PC-3 (cell line): ENCODE measurements at regions not wholly inside any gene's neighbourhood (a gene's known extent, or its start where the extent isn't known, plus 50 kb on each side); places are given as distances from the start of the nearest gene placed in this dataset.

ENCODE experiments used
- ATAC-seq: fragments of 200-7000 bp; cut with Tn5 transposase; 2 replicates; pipeline ENCODE4 v1.9.1; 2020; ENCODE audit warnings: mild to moderate bottlenecking, moderate library complexity
- BruUV-seq: library from RNA; stranded (reverse); fragments of 400-500 nt; replicated peaks from 2 replicates; lab custom pipeline; 2021; lab: Mats Ljungman, UMichigan
- CTCF ChIA-PET: fragments of 300-600 bp; sonication (Branson Sonifier 250); formaldehyde crosslinking; loops from one replicate; lab custom pipeline; 2022; ENCODE audit warnings: antibody characterized with exemption; lab: Charles Lee
- POLR2A ChIA-PET: fragments of 300-600 bp; sonication (Branson Sonifier 250); formaldehyde crosslinking; loops from one replicate; lab custom pipeline; 2022; ENCODE audit warnings: antibody characterized with exemption; ENCODE audit not compliant: unreplicated experiment; lab: Charles Lee
- DNase-seq: peaks from one replicate; pipeline ENCODE4 v3.0.0-alpha.2; 2015
- H2AFZ ChIP-seq: fragments of 300-600 bp; sonication (generic); 2 replicates; pipeline ENCODE4 v1.6.0; 2016; ENCODE audit warnings: antibody characterized with exemption, low read length
- H3F3A ChIP-seq: fragments of 300-600 bp; sonication (generic); one replicate; pipeline ENCODE4 v1.6.0; 2017; ENCODE audit warnings: antibody characterized with exemption, low read length, control low read depth, mild to moderate bottlenecking; ENCODE audit not compliant: unreplicated experiment
- H3K27ac ChIP-seq: fragments of 300-600 bp; sonication (generic); 2 replicates; pipeline ENCODE4 v1.5.1; 2016; ENCODE audit warnings: mild to moderate bottlenecking, low read length
- H3K27me3 ChIP-seq: fragments of 300-600 bp; sonication (generic); 2 replicates; pipeline ENCODE4 v1.6.1; 2016; ENCODE audit warnings: low read length, mixed read lengths
- H3K36me3 ChIP-seq: fragments of 300-600 bp; sonication (generic); 2 replicates; pipeline ENCODE4 v1.6.1; 2016; ENCODE audit warnings: low read depth, mixed run types, low read length, mixed read lengths
- H3K4me1 ChIP-seq: fragments of 300-600 bp; sonication (generic); 2 replicates; pipeline ENCODE4 v1.5.1; 2016; ENCODE audit warnings: low read length; ENCODE audit not compliant: insufficient read depth
- H3K4me2 ChIP-seq: fragments of 300-600 bp; sonication (generic); 2 replicates; pipeline ENCODE4 v1.6.0; 2016; ENCODE audit warnings: low read length
- H3K4me3 ChIP-seq: fragments of 300-600 bp; sonication (generic); 2 replicates; pipeline ENCODE4 v1.5.1; 2016; ENCODE audit warnings: mild to moderate bottlenecking, low read length, mixed read lengths
- H3K79me2 ChIP-seq: fragments of 300-600 bp; sonication (generic); 2 replicates; pipeline ENCODE4 v1.6.1; 2017; ENCODE audit warnings: low read length, mixed read lengths
- H3K9ac ChIP-seq: fragments of 300-600 bp; sonication (generic); 2 replicates; pipeline ENCODE4 v1.6.0; 2016; ENCODE audit warnings: mild to moderate bottlenecking, low read length
- H3K9me2 ChIP-seq: fragments of 300-600 bp; sonication (generic); replicated peaks from 2 replicates; pipeline ENCODE4 v1.6.1; 2016; ENCODE audit warnings: mixed run types, low read length, mixed read lengths
- H3K9me3 ChIP-seq: fragments of 300-600 bp; sonication (generic); 2 replicates; pipeline ENCODE4 v1.6.1; 2016; ENCODE audit warnings: low read length, mixed read lengths
- H4K20me1 ChIP-seq: fragments of 300-600 bp; sonication (generic); 2 replicates; pipeline ENCODE4 v1.6.1; 2016; ENCODE audit warnings: low read length, mixed read lengths
- EZH2 ChIP-seq: fragments of 300-600 bp; sonication (generic); IDR thresholded peaks from one replicate; pipeline ENCODE4 v1.6.1; 2017; ENCODE audit warnings: antibody characterized with exemption, mild to moderate bottlenecking, low read length; ENCODE audit not compliant: unreplicated experiment
- EZH2phosphoT487 ChIP-seq: fragments of 300-600 bp; sonication (generic); IDR thresholded peaks from 2 replicates; pipeline ENCODE4 v1.6.1; 2018; ENCODE audit warnings: mild to moderate bottlenecking, antibody characterized with exemption, low read length, borderline replicate concordance
- intact Hi-C: fragments of 100-400 bp; cut with micrococcal nuclease; formaldehyde crosslinking; loops from 2 replicates; pipeline ENCODE4 v1.9.0; 2023
- TF ChIP-seq, protein P1 (sequence below): fragments of 300-600 bp; sonication (generic); conservative IDR thresholded peaks from 2 replicates; pipeline ENCODE4 v1.5.1; 2017; ENCODE audit warnings: antibody characterized with exemption, low read depth, mild to moderate bottlenecking, low read length

DNA sequence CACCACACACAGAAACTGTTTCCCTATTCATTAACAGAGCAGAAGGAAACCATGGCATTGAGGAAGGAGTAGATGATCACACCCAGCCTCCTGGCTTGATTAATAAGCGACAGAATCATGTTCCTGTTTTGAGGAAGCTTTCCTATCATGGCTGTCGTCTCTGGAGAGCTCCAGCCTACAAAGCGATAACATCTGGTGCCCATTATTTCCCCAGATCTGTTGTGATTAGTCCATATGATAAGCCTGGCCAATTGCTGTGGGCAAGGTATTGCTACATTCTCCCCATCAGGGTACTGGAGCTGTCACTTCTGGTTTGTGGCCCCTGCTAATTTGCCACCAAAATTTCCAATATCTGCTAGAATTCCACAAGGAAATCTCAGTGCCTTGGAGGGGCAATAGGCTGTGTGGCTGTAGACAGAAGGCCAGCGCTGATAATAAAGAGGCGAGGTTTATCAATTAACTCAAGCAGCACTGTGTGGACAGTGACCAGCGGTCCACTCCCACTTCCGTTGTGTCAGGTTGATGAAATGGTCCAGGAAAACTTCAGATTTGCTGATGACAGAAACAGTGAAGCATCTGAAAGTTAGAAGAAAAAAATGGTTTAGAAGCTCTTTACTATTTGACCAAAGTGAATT is 66.4 kb downstream of the OLIG3 start:
- no peaks in the 10 kb centered on the region for H3K4me1 ChIP-seq
- no peaks in the 10 kb centered on the region for H3K9me2 ChIP-seq
- H2AFZ ChIP-seq, result no peak overlapping the region
- ChIA-PET CTCF (no interaction called here), POLR2A (no interaction called here)
- no peaks in the 10 kb centered on the region for H4K20me1 ChIP-seq
- H3K9me3 ChIP-seq, result no peaks in the 10 kb centered on the region
- TF ChIP-seq, protein P1, sequence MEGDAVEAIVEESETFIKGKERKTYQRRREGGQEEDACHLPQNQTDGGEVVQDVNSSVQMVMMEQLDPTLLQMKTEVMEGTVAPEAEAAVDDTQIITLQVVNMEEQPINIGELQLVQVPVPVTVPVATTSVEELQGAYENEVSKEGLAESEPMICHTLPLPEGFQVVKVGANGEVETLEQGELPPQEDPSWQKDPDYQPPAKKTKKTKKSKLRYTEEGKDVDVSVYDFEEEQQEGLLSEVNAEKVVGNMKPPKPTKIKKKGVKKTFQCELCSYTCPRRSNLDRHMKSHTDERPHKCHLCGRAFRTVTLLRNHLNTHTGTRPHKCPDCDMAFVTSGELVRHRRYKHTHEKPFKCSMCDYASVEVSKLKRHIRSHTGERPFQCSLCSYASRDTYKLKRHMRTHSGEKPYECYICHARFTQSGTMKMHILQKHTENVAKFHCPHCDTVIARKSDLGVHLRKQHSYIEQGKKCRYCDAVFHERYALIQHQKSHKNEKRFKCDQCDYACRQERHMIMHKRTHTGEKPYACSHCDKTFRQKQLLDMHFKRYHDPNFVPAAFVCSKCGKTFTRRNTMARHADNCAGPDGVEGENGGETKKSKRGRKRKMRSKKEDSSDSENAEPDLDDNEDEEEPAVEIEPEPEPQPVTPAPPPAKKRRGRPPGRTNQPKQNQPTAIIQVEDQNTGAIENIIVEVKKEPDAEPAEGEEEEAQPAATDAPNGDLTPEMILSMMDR, result no peak
- TF ChIP-seq EZH2, result no peak
- no peak for TF ChIP-seq EZH2phosphoT487
- DNase-seq, result no peak
- intact Hi-C loops, result no loop called here
- BruUV-seq, result no TSS peak
- H3F3A ChIP-seq, result no peaks in the 10 kb centered on the region
- H3K4me2 ChIP-seq, result no peak overlapping the region
- H3K27ac ChIP-seq, result no peak overlapping the region
- no peak overlapping the region for H3K4me3 ChIP-seq
- no peaks in the 10 kb centered on the region for H3K36me3 ChIP-seq
- no peaks in the 10 kb centered on the region for H3K79me2 ChIP-seq
- ATAC-seq, result no peak
- H3K27me3 ChIP-seq, result peaks cover 21% of the 10 kb centered on the region
- no peak overlapping the region for H3K9ac ChIP-seq

DNA sequence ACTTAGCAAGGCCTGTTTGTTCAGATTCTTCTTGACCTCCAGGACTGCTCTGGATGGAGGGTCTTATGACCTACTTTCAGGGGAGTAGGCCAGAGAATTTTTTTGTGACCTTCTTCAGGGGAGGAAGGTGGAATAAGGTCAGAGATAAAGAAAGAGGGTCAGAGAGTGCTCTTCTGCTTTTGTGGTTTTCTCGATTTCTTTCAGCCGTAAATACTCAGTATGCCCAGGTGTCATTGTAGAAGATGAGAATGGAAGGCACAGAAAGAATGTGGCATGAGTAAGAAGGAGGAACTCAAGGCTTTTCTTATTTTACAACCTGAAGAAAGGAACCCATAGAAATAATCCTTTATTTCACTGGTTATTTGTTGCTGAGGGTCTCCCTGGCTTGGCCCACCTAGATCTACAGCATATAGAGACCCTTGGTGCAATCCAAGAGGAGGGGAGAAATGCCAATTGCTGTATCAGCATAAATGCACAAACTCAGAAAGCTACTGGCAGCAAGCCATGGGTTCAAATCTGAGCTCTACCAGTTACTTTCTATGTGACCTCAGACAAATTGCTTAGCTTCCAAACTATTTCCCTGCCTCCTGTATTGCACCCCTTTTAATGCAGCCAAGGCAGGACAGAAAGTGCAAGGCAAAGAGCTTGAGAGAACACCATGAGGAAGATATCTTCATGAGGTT is 68.0 kb downstream of the OLIG3 start:
- Histone ChIP-seq H3K36me3 (no peaks in the 10 kb centered on the region), H3K4me1 (no peaks in the 10 kb centered on the region), H2AFZ (no peak overlapping the region), H3K9me2 (no peaks in the 10 kb centered on the region), H3F3A (no peaks in the 10 kb centered on the region), H3K4me2 (no peak overlapping the region), H3K9me3 (no peaks in the 10 kb centered on the region), H3K4me3 (no peak overlapping the region), H4K20me1 (no peaks in the 10 kb centered on the region), H3K27ac (no peak overlapping the region), H3K27me3 (0 out of 2 replicates have a peak, but pooled peaks cover 8% of the 10 kb centered on the region), H3K9ac (no peak overlapping the region), H3K79me2 (no peaks in the 10 kb centered on the region)
- TF ChIP-seq, protein P1, result no peak
- no peak for TF ChIP-seq EZH2phosphoT487
- TF ChIP-seq EZH2, result no peak
- intact Hi-C loops, result no loop called here
- POLR2A ChIA-PET, result no interaction called here
- no peak for DNase-seq
- CTCF ChIA-PET, result no interaction called here
- ATAC-seq, result no peak
- BruUV-seq, result no TSS peak

DNA sequence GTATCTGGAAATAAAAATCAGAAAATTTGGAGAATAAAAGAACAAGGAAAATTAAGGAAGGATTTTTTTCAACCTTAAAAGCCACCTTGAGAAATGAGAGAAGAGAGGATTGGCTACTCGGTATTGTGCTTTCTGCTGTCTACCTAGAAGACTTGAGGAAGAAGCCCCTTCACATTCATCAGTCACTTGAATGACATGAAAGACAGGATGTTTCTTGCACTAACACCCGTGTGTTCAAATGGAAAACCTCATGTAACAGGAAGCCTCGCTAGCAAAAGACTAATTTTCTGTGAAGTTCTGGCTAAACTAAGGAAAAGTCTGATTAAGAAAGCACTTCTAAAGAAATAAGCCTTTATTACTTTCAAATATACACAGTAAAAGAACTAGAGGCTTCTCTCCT is 69.9 kb downstream of the OLIG3 start:
- no peak overlapping the region for H3K27ac ChIP-seq
- H4K20me1 ChIP-seq, result no peaks in the 10 kb centered on the region
- no peaks in the 10 kb centered on the region for H3K9me3 ChIP-seq
- DNase-seq (no peak), ATAC-seq (no peak)
- no peak overlapping the region for H3K9ac ChIP-seq
- no peaks in the 10 kb centered on the region for H3K9me2 ChIP-seq
- H3F3A ChIP-seq, result no peaks in the 10 kb centered on the region
- POLR2A ChIA-PET, result no interaction called here
- no TSS peak for BruUV-seq
- intact Hi-C loops, result no loop called here
- no peak overlapping the region for H3K4me2 ChIP-seq
- H3K27me3 ChIP-seq, result no peaks in the 10 kb centered on the region
- no peak overlapping the region for H3K4me3 ChIP-seq
- no peak overlapping the region for H2AFZ ChIP-seq
- TF ChIP-seq EZH2, result no peak
- TF ChIP-seq, protein P1, result no peak
- no peak for TF ChIP-seq EZH2phosphoT487
- H3K4me1 ChIP-seq, result no peaks in the 10 kb centered on the region
- H3K36me3 ChIP-seq, result no peaks in the 10 kb centered on the region
- no peaks in the 10 kb centered on the region for H3K79me2 ChIP-seq
- CTCF ChIA-PET, result interaction anchor here (0.7 kb wide), 1 partner anchor 9 kb away, joined by 4 read pairs; no protein-coding TSS in a partner anchor
